A549 (cell line): ENCODE measurements at regions not wholly inside any gene's neighbourhood (a gene's known extent, or its start where the extent isn't known, plus 50 kb on each side); places are given as distances from the start of the nearest gene placed in this dataset.

Experiments
- CTCF ChIP-seq: fragments of >200 bp; sonication (Bioruptor Twin); formaldehyde crosslinking; IDR thresholded peaks from 3 replicates; pipeline ENCODE4 v1.5.1; 2016
- HDAC2 ChIP-seq: fragments of 200-600 bp; sonication (generic); IDR thresholded peaks from 2 replicates; pipeline ENCODE4 v1.6.1; 2016
- POLR2A ChIP-seq: IDR thresholded peaks from 2 replicates; pipeline ENCODE4 v1.6.1; 2012; ENCODE audit warnings: mild to moderate bottlenecking, low read length
- POLR2AphosphoS2 ChIP-seq: conservative IDR thresholded peaks from 2 replicates; pipeline ENCODE4 v1.6.1; 2012; ENCODE audit warnings: low read length, improper control_type of control experiment, inconsistent platforms
- USF2 ChIP-seq: fragments of 450-650 bp; IDR thresholded peaks from 2 replicates; pipeline ENCODE4 v1.6.1; 2014; ENCODE audit warnings: antibody characterized with exemption

- TF ChIP-seq HDAC2 = no peak
- no peak for TF ChIP-seq POLR2A
- no peak for TF ChIP-seq CTCF
- no peak for TF ChIP-seq USF2
- no peak for TF ChIP-seq POLR2AphosphoS2
Measured at GRCh38 chr3:107028626-107029025, 348.6 kb upstream of the CCDC54 start.
